HG03139 (cell line): ENCODE measurements at regions not wholly inside any gene's neighbourhood (a gene's known extent, or its start where the extent isn't known, plus 50 kb on each side); places are given as distances from the start of the nearest gene placed in this dataset.
"Not testable (repeated sequence)": the region's sequence is repeated elsewhere in the genome, so short reads cannot be mapped to it uniquely, and the experiment has no call there.

ENCODE experiments used
- ATAC-seq: cut with Tn5 transposase; IDR thresholded peaks from one replicate; pipeline ENCODE4 v1.9.1; 2021; ENCODE audit not compliant: unreplicated experiment

DNA sequence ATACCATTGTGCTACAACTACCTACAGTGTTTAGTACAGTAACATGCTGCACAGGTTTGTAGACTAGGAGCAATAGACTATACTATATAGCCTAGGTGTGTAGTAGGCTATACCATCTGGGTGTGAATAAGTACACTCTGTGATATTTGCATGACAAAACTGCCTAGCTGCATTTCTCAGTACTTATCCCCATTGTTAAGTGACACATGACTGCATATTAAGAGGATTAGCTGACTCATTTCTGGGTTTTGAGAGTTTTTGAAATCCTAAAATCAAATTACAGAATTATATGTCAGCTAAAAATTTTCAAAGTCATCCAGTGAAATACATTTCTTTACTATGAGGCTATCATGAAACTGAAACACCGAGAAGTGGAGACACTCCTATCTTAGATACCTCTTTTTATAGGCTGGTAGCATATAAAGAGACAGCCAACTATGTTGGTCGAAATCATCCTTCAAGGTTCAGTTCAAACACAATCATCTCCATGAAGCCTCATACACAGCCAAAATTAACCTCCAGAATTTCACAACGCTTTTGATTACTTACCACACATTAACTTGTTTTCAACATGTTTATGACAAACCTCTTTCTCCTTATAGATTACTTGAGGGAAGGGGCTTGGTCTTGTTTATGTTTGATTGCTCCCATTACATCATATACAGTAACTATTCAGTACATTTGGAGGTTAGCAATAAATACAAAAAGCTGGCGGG, 89.8 kb upstream of the ANK3 start:
- no peak for ATAC-seq

DNA sequence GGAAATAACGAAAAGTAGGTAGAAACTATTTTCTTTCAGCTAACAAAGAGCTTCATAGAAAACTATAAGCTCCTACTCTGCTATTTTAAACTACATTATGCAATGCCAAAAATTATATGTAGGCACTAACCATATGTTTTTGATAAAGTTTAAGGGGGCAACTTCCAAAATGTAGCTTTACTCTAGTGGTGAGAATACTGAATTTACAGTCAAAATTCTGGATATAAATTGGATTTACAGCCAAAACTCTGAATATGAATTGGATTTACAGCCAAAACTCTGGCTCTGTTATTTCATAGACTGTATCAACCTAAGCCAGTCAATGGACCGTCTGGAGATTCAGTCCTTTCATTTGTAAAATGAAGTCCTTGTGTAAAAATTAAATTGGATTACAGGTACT, 86.8 kb upstream of the ANK3 start:
- no peak for ATAC-seq

DNA sequence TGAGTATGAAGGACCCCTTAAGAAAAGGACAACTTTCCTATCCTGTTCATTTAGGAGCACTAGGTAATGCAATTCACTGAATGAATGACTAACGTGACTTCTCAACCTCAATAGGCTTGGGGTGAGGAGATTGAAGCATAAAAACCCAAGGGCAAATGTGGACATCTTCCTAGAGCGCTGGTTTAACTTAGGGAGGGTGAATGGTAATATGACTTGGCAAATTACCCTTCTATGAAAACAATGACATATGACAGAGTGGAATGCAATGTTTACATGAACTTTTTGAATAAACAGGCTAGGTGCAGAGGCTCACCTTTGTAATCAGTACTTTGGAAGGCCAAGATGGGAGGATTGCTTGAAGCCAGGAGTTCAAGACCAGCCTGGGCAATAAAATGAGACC, 83.9 kb upstream of the ANK3 start:
- ATAC-seq, result no peak

DNA sequence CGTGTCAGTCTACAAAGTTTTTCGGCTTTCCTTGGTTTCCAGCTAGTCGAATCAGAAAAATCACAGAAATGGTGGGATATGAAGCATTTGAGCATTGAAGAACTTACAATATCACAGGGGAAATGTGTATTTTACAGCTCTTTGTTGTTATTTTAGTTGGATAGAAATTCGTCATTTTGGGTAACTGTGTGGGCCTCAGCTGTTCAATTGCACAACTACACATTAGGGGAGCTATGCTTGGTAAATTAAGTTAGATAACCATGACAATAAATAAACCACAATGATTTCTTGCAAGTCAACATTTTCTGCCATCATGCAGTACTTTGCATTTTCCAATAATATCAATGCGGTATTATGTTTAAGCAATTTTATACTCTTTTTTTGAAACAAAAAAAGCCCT, 80.4 kb upstream of the ANK3 start:
- ATAC-seq, result no peak

DNA sequence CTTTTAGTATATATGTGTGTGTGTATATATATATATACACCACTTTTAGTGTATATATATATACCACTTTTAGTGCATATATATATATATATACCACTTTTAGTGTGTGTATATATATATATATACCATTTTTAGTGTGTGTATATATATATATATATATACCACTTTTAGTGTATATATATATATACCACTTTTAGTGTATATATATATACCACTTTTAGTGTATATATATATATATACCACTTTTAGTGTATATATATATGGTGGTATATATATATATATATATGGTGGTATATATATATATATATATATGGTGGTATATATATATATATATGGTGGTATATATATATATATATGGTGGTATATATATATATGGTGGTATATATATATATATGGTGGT, 79.5 kb upstream of the ANK3 start:
- ATAC-seq, result not testable (repeated sequence)

DNA sequence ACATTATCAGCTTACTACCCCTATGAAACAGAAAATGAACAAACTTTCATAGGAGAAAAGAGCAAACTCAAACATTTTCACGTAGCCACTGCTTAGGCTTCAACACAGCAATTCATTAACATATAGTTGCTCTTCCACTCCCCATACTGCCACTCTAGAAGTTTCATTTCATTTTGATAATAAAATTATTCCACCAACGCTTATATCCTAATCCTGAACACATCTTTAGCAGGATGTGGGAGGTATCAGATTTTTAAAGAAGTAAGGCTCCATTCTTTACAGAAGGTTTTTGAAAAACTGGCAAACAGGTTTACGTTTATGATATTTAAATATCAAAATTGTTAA, 77.5 kb upstream of the ANK3 start:
- no peak for ATAC-seq

DNA sequence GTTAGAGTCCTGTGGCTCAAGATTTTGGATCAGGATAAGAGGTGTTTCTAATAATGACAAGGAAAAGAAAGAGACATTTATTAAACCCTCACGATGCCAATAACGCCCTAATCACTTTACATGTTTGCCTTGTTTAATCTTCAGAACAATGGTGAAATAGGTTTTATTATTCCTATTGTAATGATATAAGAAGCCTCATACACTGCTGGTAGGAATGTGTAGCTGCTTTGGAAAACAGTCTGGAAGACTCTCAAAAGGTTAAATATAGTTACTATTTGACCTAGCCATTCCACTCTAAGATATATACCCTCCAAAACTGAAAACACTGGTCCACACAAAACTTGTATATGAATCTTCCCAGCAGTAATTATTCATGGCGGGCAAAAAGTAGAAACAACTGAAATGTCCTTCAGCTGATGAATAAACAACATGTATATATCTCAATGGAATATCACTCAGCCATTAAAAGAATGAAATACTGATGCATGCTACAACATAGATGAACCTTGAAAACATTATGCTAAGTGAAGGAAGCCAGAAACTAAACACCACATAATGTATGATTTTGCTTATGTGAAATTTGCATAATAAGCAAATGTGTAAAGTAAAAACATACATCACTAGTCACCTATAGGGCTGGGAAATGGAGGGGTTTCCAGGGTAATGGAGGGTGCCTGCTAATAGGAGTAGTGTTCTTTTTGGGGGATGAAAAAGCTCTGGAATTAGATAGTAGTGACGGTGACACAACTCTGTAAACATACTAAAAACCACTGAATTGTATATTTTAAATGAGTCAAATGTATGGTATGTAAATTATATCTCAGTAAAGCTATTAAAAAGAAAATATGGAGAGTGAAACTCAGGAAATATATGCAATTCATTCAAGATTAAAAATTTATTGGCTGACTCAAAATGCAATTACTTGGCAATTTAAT, 76.9 kb upstream of the ANK3 start:
- ATAC-seq, result no peak

DNA sequence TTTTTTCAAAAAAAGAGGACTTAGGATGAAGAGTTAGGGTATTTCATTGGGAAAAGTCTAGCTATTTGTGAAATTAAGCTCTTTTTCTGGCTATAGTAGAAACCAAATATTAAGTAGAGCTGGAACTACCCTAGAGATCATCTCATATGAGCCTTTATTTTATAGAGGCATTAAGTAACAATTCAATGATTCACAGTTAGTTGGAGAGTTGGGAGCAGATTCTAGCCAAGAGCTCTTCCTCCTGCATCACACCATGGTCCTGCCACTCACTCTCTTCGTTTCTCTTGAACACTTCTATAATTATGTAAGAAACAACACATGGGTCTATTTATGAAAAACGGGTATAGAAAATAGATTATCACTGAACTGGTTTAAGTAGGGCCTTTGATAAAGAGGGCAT, 76.1 kb upstream of the ANK3 start:
- no peak for ATAC-seq

DNA sequence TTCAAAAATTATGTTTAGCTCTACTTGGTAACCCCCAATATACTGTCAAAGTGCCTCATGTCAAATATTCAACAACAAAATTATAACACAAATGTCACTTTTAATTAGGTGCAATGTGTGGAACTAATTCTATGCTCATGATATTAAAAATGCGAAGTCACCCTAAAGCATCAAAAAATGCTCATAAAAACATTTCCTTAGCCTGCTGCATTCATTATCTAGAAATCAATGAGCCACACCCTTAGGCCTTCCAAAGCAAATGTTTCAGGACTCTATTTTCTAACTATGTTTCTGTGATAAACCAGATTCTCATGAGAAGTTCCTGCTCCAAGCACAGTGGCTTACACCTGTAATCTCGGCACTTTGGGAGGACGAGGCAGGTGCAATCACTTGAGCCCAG, 75.0 kb upstream of the ANK3 start:
- no peak for ATAC-seq

DNA sequence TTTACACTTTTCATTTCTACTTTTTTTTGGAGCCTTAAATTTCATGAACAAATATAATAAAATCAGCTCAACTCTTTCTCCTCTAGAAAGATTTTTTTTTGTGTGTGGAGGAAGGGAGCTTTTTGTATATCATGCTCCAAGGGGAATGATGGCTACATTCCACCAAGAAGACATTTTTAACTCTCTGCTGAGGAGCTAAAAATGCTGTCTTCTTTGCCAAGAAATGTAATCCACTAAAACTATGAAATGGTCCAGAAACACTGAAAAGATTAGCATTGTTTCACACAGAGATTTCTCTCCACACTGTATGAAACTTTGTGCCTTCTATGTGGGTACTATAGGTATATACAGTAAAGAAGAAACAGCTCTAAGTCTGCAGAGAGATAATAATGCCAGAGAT, 74.1 kb upstream of the ANK3 start:
- ATAC-seq, result no peak

DNA sequence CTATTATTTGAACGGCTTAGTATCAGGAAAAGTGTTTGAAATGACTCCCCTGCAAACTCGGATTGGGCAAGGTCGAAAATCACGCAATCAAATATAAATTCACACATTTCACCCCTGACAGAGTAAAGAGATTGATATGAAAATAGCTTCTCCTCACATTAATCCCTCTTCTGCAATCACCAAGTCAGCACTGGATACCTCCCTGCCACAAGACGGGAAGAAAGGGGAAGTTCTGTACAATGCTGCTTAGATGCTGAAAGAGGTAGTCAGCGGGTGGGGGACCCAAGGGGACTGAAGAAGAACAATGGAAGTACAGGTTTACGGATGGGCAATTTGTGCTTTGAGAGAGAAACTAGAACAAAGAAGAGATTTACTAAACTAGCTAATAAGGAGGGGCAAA, 72.0 kb upstream of the ANK3 start:
- ATAC-seq, result no peak

DNA sequence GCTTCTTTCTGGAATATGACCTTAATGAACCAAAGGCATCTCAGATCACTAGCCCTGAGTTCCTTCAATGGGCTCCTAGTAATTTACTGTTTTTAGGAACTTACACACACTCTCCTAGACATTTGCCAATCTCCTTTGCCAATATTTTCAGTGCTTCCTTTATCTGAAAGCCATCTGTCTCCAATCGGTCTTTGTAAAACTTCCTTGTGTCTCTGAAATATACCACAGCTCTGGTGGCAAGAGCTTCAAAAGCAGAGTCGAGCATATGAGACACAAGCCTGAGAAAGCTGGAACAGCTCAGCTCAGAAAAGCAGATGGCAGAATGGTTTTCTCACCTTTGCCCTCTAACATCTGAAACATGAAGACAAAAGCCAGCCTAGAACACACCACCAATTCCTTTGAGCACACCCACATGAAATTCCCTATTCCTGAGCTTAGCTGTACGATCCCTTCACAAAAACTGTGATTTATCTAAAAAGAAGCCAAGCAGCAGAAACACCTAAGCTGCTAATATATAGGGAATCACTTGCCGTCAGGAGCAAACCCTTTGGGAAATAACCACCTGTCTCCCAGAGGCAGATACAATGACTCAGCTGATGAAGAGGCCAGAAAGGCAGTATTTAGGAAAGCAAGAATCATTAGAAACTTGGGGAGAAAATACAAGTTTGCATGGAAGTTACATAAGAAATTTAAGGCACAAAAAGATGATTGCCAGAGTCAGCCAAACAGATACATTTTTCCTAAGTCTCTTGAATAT, 70.2 kb upstream of the ANK3 start:
- ATAC-seq, result no peak

DNA sequence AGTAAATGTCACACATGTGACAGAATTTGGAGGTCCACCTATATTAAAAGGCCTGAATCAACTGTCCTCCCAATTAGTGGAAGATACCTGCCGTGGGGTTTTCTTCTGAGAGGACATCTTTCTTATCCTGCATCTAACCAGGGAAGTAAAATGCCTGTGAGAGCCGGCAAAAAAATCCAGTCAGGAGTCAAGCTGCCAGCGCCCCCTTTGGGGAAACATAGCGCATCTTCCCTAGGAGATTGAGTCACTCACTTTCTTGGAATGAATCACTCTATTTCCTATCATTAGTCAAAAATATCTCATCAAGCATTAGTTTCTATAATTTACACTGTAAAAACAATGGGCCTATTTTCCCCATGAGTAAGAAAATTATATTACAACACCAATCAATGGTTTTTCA, 66.4 kb upstream of the ANK3 start:
- ATAC-seq, result no peak

DNA sequence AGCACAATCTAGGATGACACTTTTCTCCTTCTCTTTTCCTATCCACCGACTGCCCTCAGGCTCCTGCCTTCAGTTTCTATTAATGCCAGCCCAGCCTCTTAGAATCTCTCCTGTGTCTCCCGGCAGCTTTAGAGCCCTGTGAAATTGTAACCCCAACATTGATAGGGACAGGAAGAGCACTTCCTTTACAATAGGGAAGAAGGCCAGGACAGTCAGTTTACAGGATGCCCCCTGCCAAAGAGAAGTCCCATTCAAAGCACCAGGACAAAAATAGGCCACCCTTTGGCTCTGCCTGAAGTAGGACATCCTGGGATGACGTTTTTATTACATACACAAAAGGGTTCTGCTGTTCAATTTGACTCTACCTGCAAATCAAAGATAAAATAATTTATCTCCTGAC, 64.7 kb upstream of the ANK3 start:
- ATAC-seq, result no peak

DNA sequence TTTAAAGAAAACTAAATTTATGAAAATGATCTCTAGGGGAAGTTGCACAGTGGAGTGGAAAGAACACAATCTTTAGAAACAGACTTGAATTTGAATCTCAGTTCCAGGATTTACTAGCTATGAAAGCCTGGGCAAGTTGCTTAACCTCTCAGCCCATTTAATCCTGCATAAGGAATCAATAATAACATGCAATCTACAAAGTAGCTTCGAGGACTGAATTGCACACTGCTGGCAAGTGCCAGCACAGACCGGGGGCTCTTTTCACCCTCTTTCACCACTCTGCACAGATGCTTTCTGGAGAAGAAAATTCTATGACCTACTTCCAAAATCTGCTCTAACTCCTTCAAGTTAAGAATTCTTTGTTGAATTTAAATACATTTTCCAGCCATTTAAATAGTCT, 63.4 kb upstream of the ANK3 start:
- no peak for ATAC-seq

DNA sequence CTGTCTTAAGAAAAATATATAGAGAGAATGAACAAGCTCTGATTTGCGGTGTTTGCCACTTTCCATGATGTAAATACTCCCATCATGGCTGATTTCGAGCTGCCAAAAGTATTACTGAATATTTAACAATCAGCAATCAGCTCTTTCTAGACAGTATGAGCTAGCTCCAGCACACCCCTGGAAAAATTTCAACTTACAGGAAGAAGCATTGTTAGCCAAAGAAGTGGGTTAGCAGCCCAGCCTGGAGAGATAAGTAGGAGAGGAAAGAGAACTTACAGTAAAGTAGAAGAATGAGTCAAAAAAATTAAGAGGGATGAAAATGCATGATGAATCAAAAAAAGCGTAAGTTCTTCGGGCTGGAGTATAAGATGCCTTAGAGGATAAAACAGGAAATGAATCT, 60.6 kb upstream of the ANK3 start:
- no peak for ATAC-seq

DNA sequence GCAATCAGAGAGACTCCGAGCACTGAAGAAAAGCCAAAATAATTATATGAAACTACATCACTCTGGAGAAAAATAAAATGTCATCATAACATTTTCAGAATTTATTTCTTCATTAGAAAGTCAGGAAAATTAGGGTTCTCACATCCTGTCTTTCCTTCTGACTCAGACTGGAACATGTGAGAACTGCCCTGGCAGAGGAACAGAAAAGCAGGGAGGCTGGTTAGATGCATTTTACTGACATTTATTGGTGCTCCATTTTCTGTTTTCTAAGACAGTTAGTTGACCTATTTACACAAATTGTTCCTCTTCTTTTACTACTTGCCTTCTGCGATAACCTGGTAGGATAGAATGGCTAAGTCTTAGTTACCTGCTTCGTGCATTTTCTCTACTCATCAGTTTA, 58.6 kb upstream of the ANK3 start:
- ATAC-seq, result no peak

DNA sequence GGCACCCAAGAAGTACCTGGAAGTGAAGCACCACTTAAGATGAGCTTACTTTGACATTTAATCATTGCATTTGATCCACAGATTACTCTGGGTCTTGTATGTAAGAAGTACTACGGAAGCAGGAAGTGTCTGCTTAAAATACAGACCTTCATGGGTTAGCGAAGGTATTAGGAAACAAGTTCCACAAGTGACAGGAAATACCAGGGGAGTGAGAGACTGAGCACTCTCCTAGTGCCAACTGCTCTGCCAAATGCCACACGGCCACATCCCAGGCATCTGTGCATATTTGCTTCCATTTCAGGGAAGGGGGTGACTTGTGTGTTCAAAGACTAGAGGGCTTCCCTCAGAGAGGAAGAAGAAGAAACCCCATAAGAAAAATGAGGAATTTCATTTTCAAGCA, 57.2 kb upstream of the ANK3 start:
- no peak for ATAC-seq

DNA sequence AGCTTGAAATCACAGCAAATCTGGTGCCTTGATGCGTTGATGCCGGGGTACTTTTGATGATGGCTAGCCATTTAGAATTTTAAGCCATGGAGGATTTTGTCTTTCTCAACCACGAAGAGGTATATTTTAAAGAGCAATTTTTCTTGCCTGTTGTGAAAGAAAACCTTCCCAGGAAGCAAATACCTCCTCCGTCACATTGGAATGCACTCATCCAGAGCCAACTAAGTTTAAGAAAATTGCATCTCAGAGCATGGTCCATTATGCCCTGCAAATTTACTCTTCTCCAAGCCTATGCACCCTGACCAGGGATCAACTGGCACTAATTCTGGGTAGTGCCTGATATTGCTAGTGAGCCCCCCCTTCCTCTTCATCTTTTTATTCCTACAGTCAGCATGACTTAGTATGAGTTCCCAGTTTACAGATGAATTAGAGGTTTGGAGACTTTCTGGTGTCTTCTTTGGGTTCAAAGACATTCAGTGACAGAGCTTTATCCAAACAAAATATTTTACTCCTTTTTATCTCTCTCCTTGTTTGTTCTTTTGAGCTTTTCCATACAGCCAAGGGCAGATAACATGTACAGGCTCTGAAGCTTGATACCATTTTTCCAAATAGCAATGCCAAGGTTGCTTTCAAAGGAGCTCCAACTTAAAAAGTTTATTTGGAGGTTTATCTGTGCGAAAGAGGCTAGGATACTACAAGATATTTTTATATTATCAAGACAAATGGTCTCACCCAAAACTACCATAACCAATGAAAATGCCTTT, 56.6 kb upstream of the ANK3 start:
- ATAC-seq, result no peak

DNA sequence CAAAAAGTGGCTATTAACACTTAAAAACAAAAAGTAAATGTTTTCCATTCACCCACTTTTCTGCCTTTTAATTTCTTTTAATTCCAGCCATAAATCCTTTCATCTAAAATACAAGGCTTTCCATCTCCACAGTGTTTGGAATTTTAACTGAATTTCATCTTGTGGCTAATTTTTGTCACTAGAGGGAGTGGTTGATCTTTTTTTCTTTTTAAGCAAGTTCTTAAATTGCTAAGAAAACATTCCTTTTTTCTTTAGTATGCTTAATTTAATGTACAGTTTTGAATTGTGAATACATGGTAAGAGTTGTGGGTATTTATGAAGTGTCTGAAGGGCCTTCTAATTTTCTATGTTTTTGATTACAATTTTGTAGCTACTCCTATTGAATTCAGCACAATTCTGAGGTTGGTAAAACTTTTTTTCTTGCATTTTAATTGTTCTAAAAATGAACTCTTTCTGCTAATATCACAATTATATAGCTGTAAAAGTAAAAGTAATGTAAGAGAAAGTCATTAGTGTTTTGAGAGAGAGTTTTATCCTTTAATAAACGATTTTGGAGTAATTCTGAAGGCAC, 54.9 kb upstream of the ANK3 start:
- no peak for ATAC-seq

DNA sequence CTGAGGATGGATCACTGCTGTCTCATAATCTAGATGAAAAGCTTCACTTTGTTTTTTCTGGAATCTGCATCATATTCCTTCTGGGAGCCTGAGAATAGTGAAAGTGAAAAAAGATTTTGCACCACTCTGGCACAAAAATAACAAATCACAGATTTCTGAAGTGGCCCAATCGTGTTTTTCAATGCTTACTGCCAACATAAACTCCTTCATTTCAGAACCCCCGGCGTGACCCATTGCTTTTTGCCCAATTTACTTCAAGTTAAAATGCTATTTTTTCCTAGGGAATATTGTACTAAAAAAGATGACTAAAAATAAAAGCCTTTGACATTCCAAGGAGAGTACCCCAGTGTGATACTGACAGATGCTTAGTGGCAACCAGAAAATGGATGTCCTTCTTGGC, 53.7 kb upstream of the ANK3 start:
- no peak for ATAC-seq
